Liver (tissue), 8 donors: ENCODE measurements at regions not wholly inside any gene's neighbourhood (a gene's known extent, or its start where the extent isn't known, plus 50 kb on each side); places are given as distances from the start of the nearest gene placed in this dataset.

Source experiments
- DNase-seq: peaks from one replicate; pipeline ENCODE4 v3.0.0-alpha.2; 2017; ENCODE audit warnings: low spot score
- H3K27ac ChIP-seq, 2 donors: one replicate each; pipeline ENCODE4 v1.7.0; 2013; ENCODE audit warnings: inconsistent platforms in 2 of 2, low read length in 2 of 2, control low read depth in 1 of 2, low read depth in 1 of 2, mild to moderate bottlenecking in 1 of 2
- H3K27me3 ChIP-seq, 4 donors: one replicate each; pipeline versions ENCODE4 v1.6.1 to v1.7.0; 2013; ENCODE audit warnings: low read length in 3 of 4, inconsistent platforms in 1 of 4, mild to moderate bottlenecking in 1 of 4, moderate library complexity in 1 of 4; ENCODE audit not compliant: control insufficient read depth in 4 of 4, insufficient read depth in 4 of 4
- H3K36me3 ChIP-seq, 4 donors: one replicate each; pipeline versions ENCODE4 v1.6.1 to v1.7.0; 2013; ENCODE audit warnings: low read length in 3 of 4, mild to moderate bottlenecking in 3 of 4, low read depth in 1 of 4, moderate library complexity in 1 of 4; ENCODE audit not compliant: control insufficient read depth in 4 of 4, insufficient read depth in 3 of 4
- H3K4me1 ChIP-seq, 4 donors: one replicate each; pipeline versions ENCODE4 v1.6.1 to v1.7.0; 2013; ENCODE audit warnings: low read length in 3 of 4, mild to moderate bottlenecking in 3 of 4, moderate library complexity in 1 of 4; ENCODE audit not compliant: control insufficient read depth in 4 of 4, insufficient read depth in 4 of 4
- H3K4me3 ChIP-seq, 3 donors: one replicate each; pipeline versions ENCODE4 v1.6.1 to v1.7.0; 2013; ENCODE audit warnings: low read length in 3 of 3, control low read depth in 1 of 3, low read depth in 1 of 3, mild to moderate bottlenecking in 1 of 3
- H3K9ac ChIP-seq, 2 donors: one replicate each; pipeline ENCODE4 v1.7.0; 2013; ENCODE audit warnings: low read length in 2 of 2, mild to moderate bottlenecking in 2 of 2, moderate library complexity in 2 of 2, control low read depth in 1 of 2, low read depth in 1 of 2
- H3K9me3 ChIP-seq, 4 donors: one replicate each; pipeline versions ENCODE4 v1.6.1 to v1.7.0; 2013; ENCODE audit warnings: low read length in 3 of 4; ENCODE audit not compliant: control insufficient read depth in 4 of 4
- CTCF ChIP-seq: fragments of 150-350 bp; IDR thresholded peaks from 2 replicates; pipeline ENCODE4 v1.5.1; 2017; ENCODE audit warnings: improper control_type of control experiment, low read depth, low read length; ENCODE audit not compliant: missing input control
- EGR1 ChIP-seq, 2 donors: IDR thresholded peaks; 2 replicates each; pipeline ENCODE4 v1.6.1; 2016 to 2018; ENCODE audit warnings: antibody characterized with exemption in 2 of 2, low read depth in 2 of 2
- FOXA1 ChIP-seq: IDR thresholded peaks from 2 replicates; pipeline ENCODE4 v1.6.1; 2016; ENCODE audit warnings: antibody characterized with exemption
- GABPA ChIP-seq, 2 donors: IDR thresholded peaks in 1 of 2; conservative IDR thresholded peaks in 1 of 2; 2 replicates each; pipeline ENCODE4 v1.6.1; 2016; ENCODE audit warnings: antibody characterized with exemption in 2 of 2, mild to moderate bottlenecking in 1 of 2, moderate library complexity in 1 of 2
- HNF4A ChIP-seq, 2 donors: conservative IDR thresholded peaks; 2 replicates each; pipeline ENCODE4 v1.6.1; 2016; ENCODE audit warnings: antibody characterized with exemption in 2 of 2, mild to moderate bottlenecking in 2 of 2
- HNF4G ChIP-seq: IDR thresholded peaks from 2 replicates; pipeline ENCODE4 v1.6.1; 2016; ENCODE audit warnings: antibody characterized with exemption
- JUND ChIP-seq, 2 donors: IDR thresholded peaks; 2 replicates each; pipeline ENCODE4 v1.6.1; 2016; ENCODE audit warnings: antibody characterized with exemption in 2 of 2
- MAX ChIP-seq: IDR thresholded peaks from 2 replicates; pipeline ENCODE4 v1.6.1; 2016; ENCODE audit warnings: antibody characterized with exemption
- NR2F2 ChIP-seq: IDR thresholded peaks from 2 replicates; pipeline ENCODE4 v1.6.1; 2016; ENCODE audit warnings: antibody characterized with exemption
- RAD21 ChIP-seq, 2 donors: IDR thresholded peaks; 2 replicates each; pipeline ENCODE4 v1.6.1; 2016; ENCODE audit warnings: antibody characterized with exemption in 2 of 2, mild to moderate bottlenecking in 2 of 2
- SP1 ChIP-seq: IDR thresholded peaks from 2 replicates; pipeline ENCODE4 v1.6.1; 2018; ENCODE audit warnings: antibody characterized with exemption, mild to moderate bottlenecking
- TAF1 ChIP-seq: conservative IDR thresholded peaks from 2 replicates; pipeline ENCODE4 v1.6.1; 2016; ENCODE audit warnings: antibody characterized with exemption, mild to moderate bottlenecking
- YY1 ChIP-seq: IDR thresholded peaks from 2 replicates; pipeline ENCODE4 v1.6.1; 2016; ENCODE audit warnings: antibody characterized with exemption, mild to moderate bottlenecking
- ZBTB33 ChIP-seq: IDR thresholded peaks from 2 replicates; pipeline ENCODE4 v1.6.1; 2016; ENCODE audit warnings: antibody characterized with exemption
- WGBS: extraction: QIAGEN DNeasy Blood & Tissue Kit; methylation state at CpG from one replicate; pipeline ENCODE4 v1.1.7; 2013; 5-methylcytosine and 5-hydroxymethylcytosine counted together
- donor health status: healthy.
- donor health status: healthy.
- donor health status: healthy.
- donor health status: healthy.
- donor health status: healthy.

GRCh38 chr6:131431718-131432117, 141.3 kb upstream of the ARG1 start:
- TF ChIP-seq HNF4G (no peak), GABPA (IDR thresholded peaks at IDR 0.05 in 1 of 2, conservative IDR thresholded peaks at IDR 0.05 in 1 of 2) (no peak), JUND (IDR thresholded peaks at IDR 0.05) (no peak), FOXA1 (no peak), RAD21 (IDR thresholded peaks at IDR 0.05) (no peak), NR2F2 (no peak), SP1 (no peak)
- H3K4me3 ChIP-seq, result no peak overlapping the region
- no peak overlapping the region for H3K27ac ChIP-seq
- WGBS, result 90% methylated on average over 2 of the region's 2 CpGs
- H3K36me3 ChIP-seq, result no peaks in the 10 kb centered on the region
- DNase-seq, result no peak
- H3K4me1 ChIP-seq, result no peaks in the 10 kb centered on the region
- H3K9me3 ChIP-seq, result peaks cover 0 to 5% (median under 1%) of the 10 kb centered on the region in 4 donors
- H3K27me3 ChIP-seq, result no peaks in the 10 kb centered on the region
- no peak overlapping the region for H3K9ac ChIP-seq

DNA sequence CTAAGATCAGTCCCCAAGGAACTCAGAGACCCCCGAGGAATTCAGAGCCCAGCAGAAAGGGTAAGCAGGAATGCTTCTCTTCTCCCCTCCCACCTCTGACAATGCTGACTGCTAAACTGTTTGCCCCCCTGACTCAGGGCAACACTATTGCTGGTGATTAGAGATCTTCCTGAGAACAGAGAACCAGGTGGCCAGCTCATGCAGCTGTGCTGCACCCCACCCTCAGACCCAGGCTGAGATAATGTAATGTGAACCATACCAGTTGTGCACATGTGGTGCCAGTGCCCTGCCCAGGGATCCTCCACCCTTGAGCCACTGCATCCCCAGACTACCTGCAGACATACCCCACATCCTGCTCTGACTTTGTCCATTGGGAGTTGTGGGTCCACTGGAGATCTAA, 139.1 kb upstream of the ARG1 start:
- Histone ChIP-seq H3K9me3 (peaks cover 0 to 2% (median under 1%) of the 10 kb centered on the region in 4 donors), H3K4me1 (no peaks in the 10 kb centered on the region), H3K27ac (no peak overlapping the region), H3K9ac (no peak overlapping the region), H3K27me3 (no peaks in the 10 kb centered on the region), H3K36me3 (no peaks in the 10 kb centered on the region), H3K4me3 (no peak overlapping the region)
- TF ChIP-seq YY1, result no peak
- TF ChIP-seq MAX, result no peak
- TF ChIP-seq FOXA1, result no peak
- TF ChIP-seq HNF4G, result no peak
- TF ChIP-seq SP1, result no peak
- no peak for TF ChIP-seq TAF1
- TF ChIP-seq EGR1 (IDR thresholded peaks at IDR 0.05; ENCODE audit: low read depth in 2 of 2), result no peak
- TF ChIP-seq GABPA (IDR thresholded peaks at IDR 0.05 in 1 of 2, conservative IDR thresholded peaks at IDR 0.05 in 1 of 2), result no peak
- no peak for TF ChIP-seq JUND (IDR thresholded peaks at IDR 0.05)
- no peak for TF ChIP-seq ZBTB33
- no peak for TF ChIP-seq HNF4A (conservative IDR thresholded peaks at IDR 0.05)
- no peak for DNase-seq
- WGBS, result 86% methylated on average over 1 of the region's 1 CpG

DNA sequence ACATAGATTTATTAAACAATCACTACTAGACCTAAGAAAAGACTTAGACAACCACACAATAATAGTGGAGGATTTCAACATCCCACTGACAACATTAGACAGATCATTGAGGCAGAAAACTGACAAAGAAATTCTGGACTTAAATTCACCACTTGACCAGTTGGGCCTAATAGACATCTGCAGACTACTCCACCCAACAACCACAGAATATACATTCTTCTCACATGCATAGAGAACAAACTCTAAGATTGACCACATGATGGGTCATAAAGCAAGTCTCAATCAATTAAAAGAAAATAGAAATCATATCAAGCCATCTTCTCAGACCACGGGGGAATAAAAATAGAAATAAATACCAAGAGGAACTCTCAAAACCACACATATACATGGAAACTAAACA, 136.7 kb upstream of the ARG1 start:
- TF ChIP-seq GABPA (IDR thresholded peaks at IDR 0.05 in 1 of 2, conservative IDR thresholded peaks at IDR 0.05 in 1 of 2), result no peak
- TF ChIP-seq FOXA1, result no peak
- no peak for TF ChIP-seq CTCF
- no peak for TF ChIP-seq NR2F2
- TF ChIP-seq ZBTB33, result no peak
- no peak for TF ChIP-seq HNF4A (conservative IDR thresholded peaks at IDR 0.05)
- DNase-seq, result no peak
- no peak overlapping the region for H3K4me3 ChIP-seq
- 78% methylated on average over 1 of the region's 1 CpG for WGBS
- peaks cover 0 to 2% (median under 1%) of the 10 kb centered on the region in 4 donors for H3K9me3 ChIP-seq
- no peaks in the 10 kb centered on the region for H3K27me3 ChIP-seq
- H3K4me1 ChIP-seq, result no peaks in the 10 kb centered on the region
- H3K27ac ChIP-seq, result no peak overlapping the region
- H3K36me3 ChIP-seq, result no peaks in the 10 kb centered on the region
- H3K9ac ChIP-seq, result no peak overlapping the region
